ENCODE measurements at regions not wholly inside any gene's neighbourhood (a gene's known extent, or its start where the extent isn't known, plus 50 kb on each side); places are given as distances from the start of the nearest gene placed in this dataset.

- H3K4me2 ChIP-seq (ENCODE audit: low read length) = no peak overlapping the region
- H3K4me1 ChIP-seq (ENCODE audit: control insufficient read depth, insufficient read depth, low read length) = no peaks in the 10 kb centered on the region
- no peak overlapping the region for H3K4me3 ChIP-seq (ENCODE audit: low read length)
- no peaks in the 10 kb centered on the region for H3K27me3 ChIP-seq (ENCODE audit: control insufficient read depth, insufficient read depth, low read length)
- no peaks in the 10 kb centered on the region for H3K9me3 ChIP-seq (replicated peaks; ENCODE audit: low read length)
- no peaks in the 10 kb centered on the region for H3K36me3 ChIP-seq (ENCODE audit: insufficient read depth, low read length)
- no peak overlapping the region for H3K9ac ChIP-seq (ENCODE audit: low read depth, low read length)
Measured at GRCh38 chr6:95515975-95516374, 61.4 kb upstream of the MANEA start.

GRCh38 chr6:95517004-95517403 is 60.3 kb upstream of the MANEA start:
- Histone ChIP-seq H3K4me2 (ENCODE audit: low read length) (no peak overlapping the region), H3K36me3 (ENCODE audit: insufficient read depth, low read length) (no peaks in the 10 kb centered on the region), H3K9ac (ENCODE audit: low read depth, low read length) (no peak overlapping the region), H3K9me3 (replicated peaks; ENCODE audit: low read length) (no peaks in the 10 kb centered on the region), H3K4me3 (ENCODE audit: low read length) (no peak overlapping the region), H3K27me3 (ENCODE audit: control insufficient read depth, insufficient read depth, low read length) (no peaks in the 10 kb centered on the region), H3K4me1 (ENCODE audit: control insufficient read depth, insufficient read depth, low read length) (no peaks in the 10 kb centered on the region)

- no peaks in the 10 kb centered on the region for H3K36me3 ChIP-seq (ENCODE audit: insufficient read depth, low read length)
- no peak overlapping the region for H3K9ac ChIP-seq (ENCODE audit: low read depth, low read length)
- H3K9me3 ChIP-seq (replicated peaks; ENCODE audit: low read length) = no peaks in the 10 kb centered on the region
- no peaks in the 10 kb centered on the region for H3K27me3 ChIP-seq (ENCODE audit: control insufficient read depth, insufficient read depth, low read length)
- no peak overlapping the region for H3K4me3 ChIP-seq (ENCODE audit: low read length)
- H3K4me1 ChIP-seq (ENCODE audit: control insufficient read depth, insufficient read depth, low read length) = no peaks in the 10 kb centered on the region
- no peak overlapping the region for H3K4me2 ChIP-seq (ENCODE audit: low read length)
Measured at GRCh38 chr6:95517568-95517967, 59.8 kb upstream of the MANEA start.

GRCh38 chr6:95518630-95519227 is 58.6 kb upstream of the MANEA start:
- no peak overlapping the region for H3K4me2 ChIP-seq (ENCODE audit: low read length)
- H3K4me3 ChIP-seq (ENCODE audit: low read length) = no peak overlapping the region
- no peaks in the 10 kb centered on the region for H3K27me3 ChIP-seq (ENCODE audit: control insufficient read depth, insufficient read depth, low read length)
- H3K9ac ChIP-seq (ENCODE audit: low read depth, low read length) = no peak overlapping the region
- no peaks in the 10 kb centered on the region for H3K36me3 ChIP-seq (ENCODE audit: insufficient read depth, low read length)
- no peaks in the 10 kb centered on the region for H3K9me3 ChIP-seq (replicated peaks; ENCODE audit: low read length)
- H3K4me1 ChIP-seq (ENCODE audit: control insufficient read depth, insufficient read depth, low read length) = no peaks in the 10 kb centered on the region

GRCh38 chr6:95519228-95520037 is 57.9 kb upstream of the MANEA start:
- Histone ChIP-seq H3K9me3 (replicated peaks; ENCODE audit: low read length) (no peaks in the 10 kb centered on the region), H3K4me1 (ENCODE audit: control insufficient read depth, insufficient read depth, low read length) (no peaks in the 10 kb centered on the region)

GRCh38 chr6:95521181-95521580 is 56.2 kb upstream of the MANEA start:
- no peaks in the 10 kb centered on the region for H3K4me1 ChIP-seq (ENCODE audit: control insufficient read depth, insufficient read depth, low read length)
- H3K9ac ChIP-seq (ENCODE audit: low read depth, low read length) = no peak overlapping the region
- H3K4me3 ChIP-seq (ENCODE audit: low read length) = no peak overlapping the region
- no peak overlapping the region for H3K4me2 ChIP-seq (ENCODE audit: low read length)
- H3K27me3 ChIP-seq (ENCODE audit: control insufficient read depth, insufficient read depth, low read length) = no peaks in the 10 kb centered on the region
- no peaks in the 10 kb centered on the region for H3K9me3 ChIP-seq (replicated peaks; ENCODE audit: low read length)
- H3K36me3 ChIP-seq (ENCODE audit: insufficient read depth, low read length) = no peaks in the 10 kb centered on the region

More at GRCh38 chr6:95519228-95520037, 57.9 kb upstream of the MANEA start:
- H3K9ac ChIP-seq (ENCODE audit: low read depth, low read length) = no peak overlapping the region
- H3K27me3 ChIP-seq (ENCODE audit: control insufficient read depth, insufficient read depth, low read length) = no peaks in the 10 kb centered on the region
- no peak overlapping the region for H3K4me2 ChIP-seq (ENCODE audit: low read length)
- no peak overlapping the region for H3K4me3 ChIP-seq (ENCODE audit: low read length)
- no peaks in the 10 kb centered on the region for H3K36me3 ChIP-seq (ENCODE audit: insufficient read depth, low read length)
